HCEC 1CT (cell line): ENCODE measurements at regions not wholly inside any gene's neighbourhood (a gene's known extent, or its start where the extent isn't known, plus 50 kb on each side); places are given as distances from the start of the nearest gene placed in this dataset.

Experiments
- DNase-seq: peaks from one replicate; pipeline ENCODE4 v3.0.0-alpha.2; 2017

DNA sequence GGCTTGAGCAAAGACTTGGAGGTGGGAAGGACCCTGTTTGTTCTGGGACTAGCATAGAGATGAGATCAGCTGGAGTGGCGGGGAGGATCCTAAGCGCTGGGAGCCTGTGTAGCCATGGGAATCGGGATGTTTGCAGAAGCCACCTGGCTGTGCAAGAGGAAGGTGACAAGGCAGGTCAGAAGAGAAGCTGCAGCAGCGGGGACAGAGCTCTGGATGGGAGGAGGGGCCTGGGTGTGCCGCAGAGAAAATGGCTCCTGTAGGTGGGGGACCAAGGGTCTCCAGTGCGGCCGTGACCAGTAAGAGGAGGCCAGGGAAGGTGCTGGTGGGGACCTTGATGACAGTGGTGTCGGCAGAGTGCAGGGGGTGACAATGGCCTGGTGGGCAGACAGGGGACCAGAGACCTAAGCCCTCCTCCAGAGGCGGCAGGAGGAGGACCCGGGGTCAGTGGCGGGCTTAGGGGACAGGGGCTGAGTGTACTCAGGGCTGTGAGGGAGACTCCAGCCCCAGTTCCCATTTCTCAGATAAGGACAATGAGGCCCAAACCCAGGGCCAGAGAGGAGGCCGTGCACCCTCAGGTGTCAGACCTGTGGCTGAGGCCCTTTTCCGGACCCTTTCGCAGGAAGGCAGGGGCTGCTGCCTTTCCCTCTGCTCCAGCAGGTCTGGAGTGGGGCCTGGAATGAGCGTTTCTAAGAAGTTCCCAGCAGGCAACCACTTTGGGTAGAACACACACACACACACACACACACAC is 206.6 kb upstream of the RTL1 start:
- no peak for DNase-seq

DNA sequence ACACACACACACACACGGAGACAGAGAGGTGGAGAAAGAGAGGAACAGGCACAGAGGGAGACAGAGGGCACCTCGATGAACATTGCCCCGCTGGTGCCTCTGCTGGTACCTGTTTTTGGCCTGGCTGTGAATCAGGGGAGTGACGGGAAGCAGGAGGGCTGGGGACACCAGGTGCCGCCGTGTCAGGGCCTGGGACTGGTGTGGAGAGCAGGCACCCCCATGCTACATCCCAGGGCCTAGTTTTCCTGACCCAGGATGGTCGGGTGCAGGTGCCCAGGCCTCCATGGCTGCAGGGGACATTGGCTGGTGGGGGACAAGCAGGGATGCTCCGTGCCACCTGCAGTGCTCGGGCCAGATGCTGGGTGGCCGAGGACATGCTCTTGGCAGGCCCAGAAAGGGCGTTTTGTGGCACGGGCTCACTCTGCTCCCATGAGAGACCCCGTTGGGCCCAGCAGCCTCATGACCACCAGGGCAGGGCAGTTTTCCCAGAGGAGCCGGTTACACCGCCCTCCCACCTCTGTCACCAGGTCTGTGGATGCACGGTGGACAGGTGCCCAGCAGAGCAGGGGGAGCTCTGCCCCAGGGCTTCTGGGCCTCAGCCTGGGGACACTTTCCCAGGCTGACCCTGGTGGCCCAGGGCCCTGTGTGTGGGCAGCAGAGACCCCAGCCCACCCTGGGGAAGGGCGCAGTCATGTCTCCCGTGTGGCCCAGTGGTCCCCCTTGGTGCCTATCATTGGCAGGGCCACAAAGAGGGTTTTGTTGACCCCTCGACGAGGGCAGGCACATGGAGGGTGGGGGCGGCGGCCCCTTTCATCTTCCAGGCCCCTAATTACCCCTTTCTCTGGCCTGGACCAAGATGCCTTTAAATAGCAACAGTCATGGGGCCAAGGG is 207.5 kb upstream of the RTL1 start:
- DNase-seq, result no peak

DNA sequence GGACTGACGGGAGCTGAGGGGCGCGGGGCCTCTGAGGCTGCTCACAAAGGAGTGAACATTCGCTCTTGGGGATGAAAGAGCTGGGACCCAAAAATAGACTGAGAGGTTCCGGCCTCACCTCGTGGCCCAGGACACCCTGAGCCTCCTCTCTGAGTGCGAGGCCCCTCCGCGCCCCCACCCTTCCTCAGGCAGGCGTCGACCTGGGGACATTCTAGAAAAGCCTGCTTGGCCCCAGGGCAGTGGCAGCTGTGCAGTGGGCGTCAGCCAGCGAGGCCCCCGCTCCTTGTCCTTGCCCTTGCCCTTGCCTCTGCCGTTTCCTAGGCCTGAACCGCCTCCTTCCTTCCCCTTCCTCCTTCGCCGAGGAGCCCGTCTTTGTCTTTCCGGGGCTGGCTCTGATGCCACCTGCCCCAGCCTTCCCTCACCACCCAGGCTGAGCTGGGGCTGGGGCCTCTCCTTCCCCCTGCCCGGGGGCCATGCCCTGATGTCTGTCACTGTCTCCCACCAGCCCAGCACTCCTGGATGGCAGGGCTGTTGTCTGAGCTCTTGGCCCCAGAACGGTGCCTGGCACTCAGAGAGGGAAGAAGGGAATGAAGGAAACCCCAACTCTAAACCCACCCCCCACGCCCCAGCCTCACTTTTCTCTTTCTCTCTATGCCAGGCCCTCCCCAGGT is 208.2 kb upstream of the RTL1 start:
- no peak for DNase-seq

DNA sequence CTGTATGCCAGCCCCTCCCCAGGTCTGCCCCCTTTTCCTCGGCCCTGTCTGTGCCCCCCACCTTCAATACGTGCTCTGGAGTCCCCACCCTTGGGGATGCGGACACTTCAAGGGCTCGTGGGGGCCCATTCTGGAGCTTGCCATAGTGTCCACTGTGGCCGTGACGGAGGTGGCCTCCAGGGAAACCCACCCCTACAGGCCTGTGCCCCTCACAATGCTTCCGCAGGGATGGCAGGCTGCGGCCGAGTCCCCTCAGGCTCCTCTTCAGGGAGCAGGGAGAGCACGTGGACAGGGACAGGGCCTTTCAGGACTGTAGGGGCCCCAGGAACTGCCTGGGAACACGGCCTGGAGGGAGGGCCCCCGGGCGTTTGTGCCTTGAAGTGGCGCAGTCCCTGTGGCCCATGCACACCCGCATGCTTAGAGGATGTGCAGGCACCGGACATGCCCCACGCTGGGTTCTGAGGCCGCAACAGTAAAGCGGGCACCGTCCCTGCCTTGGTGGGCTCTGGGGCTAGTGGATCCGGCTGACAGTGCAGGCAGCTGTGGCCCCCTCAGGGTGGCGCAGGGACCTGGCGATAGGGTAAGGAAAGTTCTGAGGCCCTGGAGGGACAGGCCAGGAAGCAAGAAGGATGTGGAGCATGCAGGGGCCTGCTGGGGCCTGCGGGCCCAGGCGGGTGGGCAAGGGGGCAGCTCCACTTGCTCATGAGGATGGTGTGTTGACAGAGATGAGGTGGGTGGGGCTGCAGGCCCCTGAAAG is 209.0 kb upstream of the RTL1 start:
- DNase-seq, result no peak

DNA sequence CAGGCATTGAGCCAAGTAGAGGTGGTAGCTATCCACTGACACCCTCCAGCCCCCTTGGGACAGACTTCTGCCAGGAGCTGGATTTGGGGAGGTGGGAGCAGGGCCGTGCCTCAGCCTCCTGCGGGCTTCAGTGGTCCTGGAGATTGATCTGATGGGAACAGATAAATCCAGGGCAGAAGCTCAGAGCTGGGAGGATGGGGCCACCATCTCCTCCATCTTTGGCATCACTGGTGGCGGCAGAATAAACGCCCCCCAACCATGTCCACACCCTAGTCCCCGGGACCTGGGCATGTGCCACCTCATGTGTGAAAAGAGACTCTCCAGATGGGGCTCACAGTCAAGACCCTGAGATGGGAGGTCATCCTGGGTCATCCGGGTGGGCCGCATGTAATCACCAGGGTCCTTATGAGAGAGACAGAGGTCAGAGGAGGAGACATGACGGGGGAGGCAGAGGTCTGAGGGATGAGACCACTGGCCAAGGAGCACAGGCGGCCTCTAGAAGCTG is 209.6 kb upstream of the RTL1 start:
- no peak for DNase-seq

DNA sequence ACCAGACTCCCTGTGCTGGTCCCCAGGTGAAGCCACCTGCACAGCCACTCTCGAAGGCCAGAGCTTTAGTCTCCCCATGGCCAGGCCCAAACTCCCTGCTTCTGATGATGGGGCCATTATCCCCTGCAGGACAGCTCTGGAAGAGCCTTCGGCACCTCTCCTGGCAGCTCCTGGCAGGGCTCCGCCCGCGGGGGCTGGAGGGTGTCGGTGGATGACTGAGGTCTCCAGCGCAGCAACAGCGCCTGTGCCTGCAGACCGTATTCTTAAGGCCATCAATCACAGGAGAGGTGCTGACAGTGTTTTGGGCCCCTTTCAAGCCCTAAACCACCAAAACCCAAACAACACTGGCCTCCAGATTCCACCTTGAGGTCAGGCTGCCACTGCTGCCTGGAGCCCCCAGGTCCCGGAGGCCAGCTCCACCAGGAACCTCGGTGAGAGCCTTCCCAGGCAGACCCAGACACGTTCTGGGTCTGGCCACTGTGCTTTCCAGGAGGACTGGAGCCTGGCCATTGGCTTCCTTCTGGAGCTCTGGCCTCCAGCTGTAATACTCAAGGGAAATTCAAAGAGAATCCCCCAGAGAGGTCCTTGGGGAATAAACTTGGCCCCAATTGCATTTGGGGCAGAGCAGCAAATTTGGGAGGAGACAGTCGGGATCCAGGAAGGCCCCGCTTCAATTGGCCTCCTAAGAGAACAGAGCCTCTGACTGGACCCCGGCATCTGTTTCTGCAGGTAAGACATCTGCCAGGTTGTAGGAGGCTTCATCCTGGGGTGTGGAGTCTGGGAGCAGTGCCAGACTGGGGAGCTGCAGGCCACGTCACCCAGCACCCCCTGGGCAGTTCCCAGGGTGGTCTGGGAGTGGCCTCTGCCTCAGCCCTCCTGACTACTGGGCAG is 210.6 kb upstream of the RTL1 start:
- no peak for DNase-seq

DNA sequence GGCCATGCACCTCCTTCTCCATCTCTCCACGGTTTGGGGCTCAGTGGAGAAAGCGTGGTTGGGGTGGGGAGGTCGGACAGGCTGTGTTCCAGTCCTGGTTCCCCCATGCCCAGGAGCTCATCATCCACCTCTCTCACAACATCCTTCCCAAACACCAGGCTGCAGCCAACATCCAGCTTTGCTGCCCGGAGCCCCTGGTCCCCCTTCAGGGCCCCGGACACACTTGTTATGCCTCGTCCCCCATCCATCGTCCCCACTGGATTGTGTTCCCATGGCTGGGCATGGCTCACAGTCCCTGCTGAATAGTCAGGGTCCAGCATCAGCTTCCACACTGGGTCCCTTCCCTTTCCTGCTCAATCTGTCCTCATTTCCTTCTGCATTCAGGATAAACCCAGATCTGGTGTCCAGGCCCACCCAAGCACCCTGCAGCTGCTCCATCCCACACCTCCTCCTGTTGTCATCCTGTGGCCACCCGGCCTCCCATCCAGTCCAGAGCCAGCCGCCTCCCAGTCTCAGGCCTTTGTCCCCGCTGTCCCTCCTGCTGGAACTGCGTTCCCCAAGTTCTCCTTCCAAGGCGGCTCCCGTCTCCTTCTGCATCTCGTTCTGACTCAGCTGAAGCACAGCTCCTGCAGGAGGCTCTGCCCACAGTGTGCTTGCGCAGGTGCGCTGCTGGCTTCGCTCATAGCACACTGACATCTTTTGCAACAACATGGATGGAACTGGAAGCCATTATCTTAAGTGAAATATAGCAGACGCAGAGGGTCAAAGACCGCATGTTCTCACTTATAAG is 211.4 kb upstream of the RTL1 start:
- DNase-seq, result no peak

DNA sequence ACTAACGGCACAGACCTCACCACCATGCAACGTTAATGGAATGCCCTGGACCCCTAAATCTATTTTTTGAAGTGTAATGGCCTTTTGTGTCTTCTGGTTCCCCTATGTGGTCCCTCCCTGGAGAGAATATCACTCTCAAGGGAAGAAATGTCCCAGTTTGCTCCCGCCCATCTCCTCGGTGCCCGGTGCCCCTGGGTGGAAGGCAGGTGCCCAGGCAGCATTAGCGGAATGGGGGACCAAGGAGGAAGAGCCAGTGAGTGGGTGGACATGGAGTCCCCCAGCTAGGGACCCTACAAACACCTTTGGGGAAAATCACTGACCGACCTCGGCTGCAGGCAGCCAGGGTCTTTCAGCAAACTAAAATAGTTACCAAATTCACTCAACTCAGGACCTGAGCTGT is 212.1 kb upstream of the RTL1 start:
- DNase-seq, result no peak

DNA sequence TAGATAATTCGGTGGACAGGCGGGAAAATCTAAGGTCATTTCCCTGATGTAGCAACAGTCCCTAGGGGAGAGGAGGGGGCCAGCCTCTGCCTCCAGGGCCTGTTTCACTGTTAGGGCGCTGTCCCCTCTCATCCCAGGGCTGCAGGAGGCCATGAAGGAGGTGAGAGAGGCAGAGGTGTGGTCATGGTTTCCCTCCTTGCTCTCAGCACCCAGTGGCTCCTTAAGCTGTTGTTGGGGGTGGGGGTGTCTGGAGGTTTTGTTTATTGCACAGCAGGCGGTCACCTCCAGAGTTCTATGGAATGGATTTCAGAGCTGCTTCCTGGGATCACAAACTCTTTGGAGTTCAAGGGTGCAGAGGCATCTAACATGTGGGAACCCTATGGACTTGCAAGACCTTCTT is 212.5 kb upstream of the RTL1 start:
- DNase-seq, result no peak

DNA sequence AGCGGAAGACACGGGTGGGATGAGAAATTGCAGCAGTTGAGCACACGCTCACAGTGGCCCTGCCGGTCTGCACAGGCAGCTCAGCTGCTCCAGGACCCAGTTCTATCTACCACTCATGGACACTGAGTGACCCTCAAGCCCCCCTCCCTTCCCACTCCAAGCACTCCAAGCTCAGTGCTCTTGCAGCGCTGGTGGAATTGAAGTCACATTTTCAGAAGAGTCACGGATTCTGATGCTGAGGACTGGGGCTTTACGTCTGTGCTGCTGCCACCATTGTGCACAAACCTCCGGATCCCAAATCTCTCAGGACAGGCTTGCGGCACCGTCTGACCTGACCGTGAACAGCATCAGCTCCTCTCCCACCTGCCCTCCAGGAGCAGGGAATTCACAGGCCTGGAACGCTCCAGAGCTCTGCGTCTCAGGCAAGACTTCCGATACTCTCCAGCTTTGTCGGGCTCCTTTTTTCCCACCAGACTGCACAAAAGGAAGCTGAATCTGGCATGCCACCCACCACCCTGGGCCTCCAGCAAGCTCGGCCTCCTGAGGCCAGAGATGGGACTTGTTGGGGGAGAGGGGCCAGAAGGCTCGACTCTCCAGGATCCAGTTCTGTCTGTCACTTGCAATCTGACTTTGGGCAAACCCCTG is 213.1 kb upstream of the RTL1 start:
- no peak for DNase-seq

DNA sequence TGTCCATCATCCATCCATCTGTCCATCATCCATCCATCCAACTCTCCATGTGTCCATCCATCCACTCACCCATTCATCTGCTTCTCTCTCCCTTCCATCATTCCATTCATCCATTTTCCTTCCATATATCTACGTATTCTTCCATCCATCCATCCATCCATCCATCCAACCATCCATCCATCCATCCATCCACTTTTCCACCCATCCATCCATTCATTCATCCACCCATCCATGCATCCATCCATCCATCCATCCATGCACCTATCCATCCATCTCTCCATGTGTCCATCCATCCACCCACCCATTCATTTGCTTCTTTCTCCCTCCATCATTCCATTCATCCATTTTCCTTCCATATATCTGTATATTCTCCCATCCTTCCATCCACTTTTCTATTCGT is 214.0 kb upstream of the RTL1 start:
- DNase-seq, result no peak

DNA sequence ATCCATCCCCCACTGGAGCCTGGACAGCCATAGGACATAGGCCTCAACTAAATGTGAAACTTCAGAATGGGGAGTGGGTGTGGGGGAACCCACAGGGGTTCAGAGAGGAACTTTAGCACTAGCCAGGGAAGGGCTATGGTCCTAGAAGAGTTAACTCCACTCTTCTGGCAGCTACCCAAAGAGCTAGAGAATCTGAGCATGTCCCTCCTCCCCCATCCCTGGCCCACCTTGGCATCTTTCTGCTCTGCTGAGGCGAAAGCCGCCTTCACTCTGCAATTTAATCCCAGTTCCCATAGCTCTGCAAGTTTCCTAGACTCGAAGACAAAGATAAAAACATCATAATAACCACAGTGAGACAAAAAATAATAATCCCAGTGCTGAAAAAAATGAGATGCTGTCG is 214.7 kb upstream of the RTL1 start:
- DNase-seq, result no peak

DNA sequence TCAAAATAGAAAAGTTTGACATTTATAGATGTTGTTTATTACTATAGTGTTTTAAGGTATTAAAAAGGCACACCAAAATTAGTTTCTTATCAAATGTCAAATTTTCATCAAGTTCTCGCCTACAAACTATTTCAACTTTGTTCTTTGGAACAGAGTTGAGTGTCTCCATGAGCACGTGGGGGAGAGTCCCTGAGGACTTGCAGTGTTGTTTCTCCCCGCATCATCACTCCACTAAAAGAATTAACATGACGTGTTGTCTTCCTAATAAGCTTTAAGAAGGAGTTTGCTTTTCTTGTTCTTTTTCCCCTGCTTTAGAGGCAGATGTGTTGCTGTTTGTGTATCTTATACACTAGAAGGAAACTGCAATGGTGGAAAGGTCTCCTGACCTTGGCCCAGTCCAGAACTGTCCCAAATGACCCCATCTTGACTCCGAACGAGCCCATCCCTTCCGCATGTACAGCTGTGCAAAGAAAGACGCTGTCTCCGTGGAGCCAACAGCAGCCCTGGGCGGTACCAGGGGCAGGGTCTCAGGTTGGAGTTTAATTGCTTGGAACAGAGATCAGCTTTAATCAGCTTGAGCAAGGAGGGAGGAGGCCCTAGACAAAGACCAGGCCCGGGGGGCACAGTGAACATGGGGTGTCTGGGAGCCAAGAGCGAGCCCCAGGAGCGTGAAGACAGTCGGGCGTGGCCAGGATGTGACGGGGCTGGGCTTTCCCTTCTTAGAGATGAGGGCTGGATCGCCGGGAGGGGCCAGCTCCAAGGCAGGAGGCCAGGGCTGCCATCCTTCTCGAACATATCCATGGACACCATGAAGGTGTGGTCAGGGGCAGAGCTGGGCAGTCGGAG is 215.4 kb upstream of the RTL1 start:
- no peak for DNase-seq

DNA sequence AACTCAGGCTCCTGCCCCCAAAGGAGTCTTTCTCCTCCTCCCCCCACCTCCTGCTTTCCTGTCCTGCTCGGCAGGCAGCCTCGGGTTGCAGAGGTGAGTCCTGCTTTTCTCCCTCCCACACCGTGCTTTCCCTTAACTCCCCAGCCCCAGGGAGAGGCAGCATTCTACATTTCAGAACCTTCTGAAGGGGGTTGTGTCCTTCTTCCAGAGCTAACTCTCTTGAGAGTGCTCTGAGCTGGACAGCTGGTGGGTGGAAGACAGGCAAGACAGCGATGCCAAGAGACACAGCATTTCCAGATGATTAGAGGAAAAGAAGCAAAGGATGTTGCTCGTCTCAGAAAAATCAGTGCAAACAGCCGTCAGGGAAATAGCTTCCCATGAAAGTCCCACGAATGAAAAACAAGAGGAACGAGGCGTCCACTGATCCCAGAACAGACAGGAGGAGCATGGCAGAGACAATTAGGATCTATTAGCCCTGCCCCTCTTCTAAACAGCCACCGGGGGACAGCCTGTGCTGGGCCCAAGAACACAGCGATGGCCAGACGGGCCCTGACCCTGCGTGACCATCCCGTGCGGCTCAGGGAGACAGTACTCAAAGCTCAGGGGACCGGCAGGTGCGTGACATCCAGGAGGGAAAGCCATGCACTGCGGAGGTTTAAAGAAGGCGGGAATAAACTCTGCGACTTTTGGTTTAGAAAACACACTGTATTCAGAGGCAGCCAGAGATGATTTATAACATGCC is 216.5 kb upstream of the RTL1 start:
- no peak for DNase-seq

DNA sequence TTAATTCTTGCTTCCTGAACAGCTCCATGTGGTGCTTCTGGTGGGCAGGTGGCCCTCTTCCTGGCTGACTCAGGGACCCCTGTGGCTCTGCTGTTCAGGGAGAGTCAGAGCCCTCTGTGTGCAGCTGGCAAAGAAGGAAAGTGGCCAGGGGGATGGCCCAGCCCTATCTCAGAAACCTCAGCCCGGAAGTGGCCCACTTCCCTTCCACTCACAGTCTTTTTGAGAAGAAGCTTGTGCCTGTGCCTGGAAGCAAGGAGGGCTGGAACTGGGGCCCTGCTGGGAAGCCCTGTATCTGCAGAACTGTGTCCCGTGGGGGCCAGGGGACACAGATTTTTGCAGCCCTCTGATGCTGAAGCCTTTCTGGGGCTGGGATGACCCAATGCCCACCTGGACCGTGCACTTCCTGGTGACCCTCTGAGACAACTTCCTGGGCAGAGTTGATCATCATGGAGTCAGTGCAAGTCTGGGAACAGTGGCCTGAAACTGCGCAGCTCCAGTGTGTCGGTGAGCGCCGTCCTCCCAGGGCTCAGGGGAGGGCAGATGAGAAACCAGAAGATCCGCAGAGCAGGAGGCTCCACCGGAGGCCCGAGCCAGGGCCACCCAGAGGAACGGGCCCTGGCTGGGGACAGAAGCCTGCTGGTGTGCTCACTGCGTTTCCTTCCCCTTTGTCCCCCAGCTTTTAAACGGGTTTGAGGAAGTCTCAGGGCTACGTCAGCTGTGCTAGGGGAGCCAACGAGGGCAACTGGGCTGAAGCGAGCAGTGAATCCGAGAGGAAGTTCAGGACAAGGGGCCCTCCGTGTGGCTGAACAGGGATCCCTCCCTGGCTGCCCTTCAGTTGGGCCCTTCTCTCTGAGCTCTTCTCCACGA is 217.4 kb upstream of the RTL1 start:
- DNase-seq, result no peak

DNA sequence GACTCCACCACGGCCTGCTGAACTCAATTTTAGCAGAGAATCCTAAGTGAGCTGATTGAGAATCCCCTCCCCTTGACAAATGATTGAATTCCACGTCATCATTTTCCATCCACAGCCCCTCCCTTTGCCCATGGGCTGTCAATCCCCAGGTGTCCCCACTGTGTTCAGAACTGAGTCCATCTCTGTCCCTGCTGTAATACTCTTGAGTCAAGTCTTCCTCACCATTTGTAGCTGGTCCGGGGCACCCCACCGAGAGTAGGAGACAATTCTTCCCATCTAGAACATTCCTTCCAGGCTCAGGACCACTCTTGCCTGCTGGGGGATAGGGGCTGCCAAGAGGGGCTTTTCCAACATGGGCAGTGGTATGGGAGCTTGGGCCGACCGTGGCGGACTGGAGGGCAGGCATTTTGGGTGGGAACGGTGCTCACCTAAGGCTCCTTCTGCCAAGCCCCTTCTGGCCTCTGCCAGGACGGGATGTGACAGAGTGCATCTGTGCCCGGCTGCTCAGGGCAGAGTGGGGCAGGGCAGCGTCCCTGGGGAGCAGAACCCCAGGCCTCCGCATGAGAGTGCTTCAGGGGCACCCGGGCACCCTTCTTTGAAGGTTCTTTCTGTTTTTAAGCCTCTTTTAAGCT is 218.1 kb upstream of the RTL1 start:
- DNase-seq, result no peak
